HepG2 (cell line): ENCODE measurements at regions not wholly inside any gene's neighbourhood (a gene's known extent, or its start where the extent isn't known, plus 50 kb on each side); places are given as distances from the start of the nearest gene placed in this dataset.

Experiments
- CTCF ChIP-seq: sonication (generic); formaldehyde crosslinking; IDR thresholded peaks from 2 replicates; pipeline ENCODE4 v1.5.0; 2020; ENCODE audit warnings: mild to moderate bottlenecking, missing genetic modification reagents, moderate library complexity
- ZNF160 ChIP-seq: sonication (generic); formaldehyde crosslinking; IDR thresholded peaks from 2 replicates; pipeline ENCODE4 v1.8.0; 2022; ENCODE audit warnings: mild to moderate bottlenecking, inconsistent platforms, missing genetic modification reagents

- TF ChIP-seq ZNF160 (CRISPR knock-in tag), result no peak
- TF ChIP-seq CTCF (CRISPR knock-in tag), result no peak
Observed at GRCh38 chr22:22150457-22150856, 94.1 kb upstream of the VPREB1 start.
